HG03039 (cell line): ENCODE measurements at regions not wholly inside any gene's neighbourhood (a gene's known extent, or its start where the extent isn't known, plus 50 kb on each side); places are given as distances from the start of the nearest gene placed in this dataset.
"Not testable (repeated sequence)": the region's sequence is repeated elsewhere in the genome, so short reads cannot be mapped to it uniquely, and the experiment has no call there.

Experiments used
- ATAC-seq: cut with Tn5 transposase; IDR thresholded peaks from one replicate; pipeline ENCODE4 v1.9.1; 2021; ENCODE audit warnings: mild to moderate bottlenecking, moderate library complexity; ENCODE audit not compliant: unreplicated experiment

DNA sequence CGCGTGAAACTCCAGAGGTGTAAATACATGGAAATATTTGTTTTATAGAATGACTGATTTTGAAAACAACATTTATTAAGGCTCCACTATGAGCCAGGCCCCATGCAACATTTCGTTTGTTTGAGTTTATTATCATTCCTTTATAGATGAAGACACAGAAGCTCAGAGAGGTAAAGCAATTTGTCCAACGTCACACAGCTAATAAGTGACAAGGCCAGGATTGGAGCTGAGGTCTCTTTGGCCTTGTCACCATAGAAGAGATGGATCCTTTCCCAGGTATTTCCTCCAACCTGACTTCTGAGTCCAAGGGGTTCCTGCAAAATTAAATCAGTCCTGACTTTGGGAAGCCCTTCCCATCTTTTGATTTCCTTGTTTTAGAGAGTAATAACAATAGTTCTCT lies 98.0 kb downstream of the SYF2 start:
- no peak for ATAC-seq

- ATAC-seq = no peak
These were observed 100.5 kb downstream of the SYF2 start for GRCh38 chr1:25131794-25132193.

DNA sequence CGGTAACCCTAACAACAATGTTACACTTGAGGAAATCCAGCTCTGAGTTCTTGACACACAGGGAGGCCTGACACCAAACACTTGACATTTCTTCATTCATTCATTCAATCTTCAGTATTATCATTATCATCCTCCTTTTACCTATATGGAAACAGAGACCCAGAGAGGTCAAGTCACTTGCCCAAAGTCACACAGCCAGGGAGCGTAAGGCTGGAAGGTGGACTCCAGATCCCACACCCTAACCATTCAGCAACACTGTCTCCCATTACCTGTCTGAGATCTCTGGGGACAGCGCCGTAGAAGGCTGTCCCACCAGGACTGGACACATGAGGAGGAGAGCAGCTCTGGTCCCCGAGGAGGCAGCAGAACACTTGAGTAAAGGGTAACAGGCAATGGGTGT lies 101.4 kb downstream of the SYF2 start:
- no peak for ATAC-seq

DNA sequence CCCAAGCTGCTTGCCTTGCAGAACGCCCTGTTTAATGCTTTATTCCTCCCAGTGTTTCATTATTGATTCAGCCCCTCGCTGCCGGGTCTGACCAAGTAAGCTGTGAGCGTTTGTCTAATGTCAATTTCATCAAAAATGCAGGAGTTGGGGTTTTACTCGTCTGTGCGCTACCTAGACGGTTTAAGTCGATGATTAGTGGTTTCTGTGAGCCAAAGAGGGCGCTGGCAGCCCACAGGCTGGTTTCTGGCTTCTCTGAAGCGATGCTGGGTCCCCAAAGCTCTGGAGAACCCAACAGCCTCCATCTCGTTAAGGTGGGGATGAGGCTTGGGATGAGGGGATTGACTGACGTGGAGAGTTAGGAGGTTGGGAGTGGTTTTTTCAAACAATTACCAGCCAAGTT lies 102.9 kb downstream of the SYF2 start:
- ATAC-seq = no peak

DNA sequence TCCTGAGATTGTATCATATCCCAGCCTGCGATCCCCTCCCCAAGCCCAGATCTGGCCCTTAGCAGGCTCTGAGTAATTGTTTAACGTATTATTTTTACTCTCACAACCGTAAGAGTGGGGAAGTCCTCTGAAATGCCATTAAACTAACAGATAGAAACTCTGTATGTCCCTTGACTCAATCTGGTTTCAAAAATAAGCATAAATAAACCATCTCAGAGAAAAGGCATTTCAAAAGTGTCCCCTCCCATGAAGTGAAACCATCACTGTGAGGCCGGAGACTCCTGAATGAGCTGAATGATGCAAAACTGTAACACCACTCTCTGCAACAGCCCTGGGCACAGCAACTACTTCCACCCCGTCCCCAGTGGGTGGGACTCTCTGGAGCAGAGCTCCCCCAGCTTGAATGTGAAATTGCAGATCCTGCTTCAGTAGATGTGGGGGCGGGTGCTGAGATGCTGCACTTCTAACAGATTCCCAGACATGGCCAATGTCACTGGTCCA lies 104.1 kb downstream of the SYF2 start:
- peak; percentile 61 for ATAC-seq

GRCh38 chr1:25126562-25126961 lies 105.7 kb downstream of the SYF2 start:
- no peak for ATAC-seq

DNA sequence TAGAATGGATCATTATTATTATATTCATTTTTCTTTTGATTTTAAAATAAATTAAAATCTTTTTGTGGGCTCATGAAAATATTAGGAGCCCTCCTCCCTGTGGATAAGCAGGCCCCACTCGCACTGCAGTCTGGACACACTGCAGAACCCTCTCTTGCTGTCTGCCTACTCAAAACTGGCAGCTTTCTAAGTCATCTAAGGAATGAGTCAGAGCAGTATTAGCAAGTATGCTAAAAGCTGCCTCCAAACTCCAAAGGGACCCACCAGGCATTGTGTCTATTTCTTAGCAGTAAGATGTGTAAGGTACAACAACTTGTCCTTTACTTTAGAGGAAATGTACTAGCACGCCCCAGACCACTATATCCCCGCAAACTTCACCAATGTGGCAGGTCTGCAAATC lies 108.8 kb downstream of the SYF2 start:
- ATAC-seq = no peak

- ATAC-seq = no peak
These were observed 109.6 kb downstream of the SYF2 start for GRCh38 chr1:25122747-25123146.

GRCh38 chr1:25120281-25120680 lies 112.0 kb downstream of the SYF2 start:
- no peak for ATAC-seq

DNA sequence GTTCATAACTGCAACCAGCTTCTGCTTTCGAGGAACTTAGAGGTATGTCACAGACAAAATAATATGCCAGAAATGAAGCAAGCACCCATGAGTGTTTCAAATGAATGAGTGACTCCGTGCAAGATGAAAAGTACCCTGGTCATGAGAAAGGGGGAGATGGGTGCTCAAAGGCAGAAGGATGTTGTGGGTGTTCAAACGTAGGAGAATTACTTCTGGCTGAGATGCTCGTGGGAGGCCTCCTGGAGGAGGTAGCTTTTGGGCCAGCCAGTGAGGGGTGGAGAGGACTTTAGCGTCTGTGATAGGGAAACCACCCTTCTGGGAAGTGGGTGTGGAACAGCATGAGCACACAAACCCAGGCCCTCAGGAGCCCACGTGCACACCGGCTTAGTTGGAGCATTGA lies 113.8 kb downstream of the SYF2 start:
- no peak for ATAC-seq

DNA sequence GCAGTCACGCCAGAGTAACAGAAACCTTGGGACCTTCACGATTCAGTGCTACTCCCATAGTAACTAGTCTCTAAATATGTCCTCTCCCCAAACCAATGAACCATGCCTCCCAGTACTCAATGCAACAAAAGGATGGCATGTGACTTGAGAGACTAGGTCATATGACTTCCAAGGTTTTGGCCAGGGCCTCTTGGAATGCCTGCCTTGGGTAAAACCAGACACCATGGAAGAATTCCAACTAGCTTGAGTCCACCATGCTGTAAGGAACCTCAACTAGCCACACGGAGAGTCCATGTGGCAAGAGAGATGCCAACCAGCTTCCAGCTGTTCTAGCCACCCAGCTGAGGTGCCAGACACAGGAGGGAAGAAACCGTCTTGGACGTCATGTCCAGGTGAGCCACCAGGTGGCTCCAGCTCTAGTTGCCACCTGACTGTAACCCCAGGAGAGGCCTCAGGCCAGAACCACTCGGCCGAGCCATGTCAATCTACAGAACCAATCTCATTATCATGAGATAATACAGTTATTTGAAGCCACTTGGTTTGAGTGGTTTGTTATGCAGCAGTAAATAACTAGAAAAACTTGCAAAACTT lies 115.0 kb downstream of the SYF2 start:
- no peak for ATAC-seq

- ATAC-seq = no peak
These were observed 115.5 kb downstream of the SYF2 start for GRCh38 chr1:25116832-25117231.

- not testable (repeated sequence) for ATAC-seq
These were observed 116.2 kb downstream of the SYF2 start for GRCh38 chr1:25116117-25116516.

GRCh38 chr1:25113731-25114130 lies 118.6 kb downstream of the SYF2 start:
- ATAC-seq = no peak

- ATAC-seq = no peak
These were observed 119.2 kb downstream of the SYF2 start for GRCh38 chr1:25113086-25113485.

GRCh38 chr1:25112400-25112799 lies 119.9 kb downstream of the SYF2 start:
- ATAC-seq = no peak

DNA sequence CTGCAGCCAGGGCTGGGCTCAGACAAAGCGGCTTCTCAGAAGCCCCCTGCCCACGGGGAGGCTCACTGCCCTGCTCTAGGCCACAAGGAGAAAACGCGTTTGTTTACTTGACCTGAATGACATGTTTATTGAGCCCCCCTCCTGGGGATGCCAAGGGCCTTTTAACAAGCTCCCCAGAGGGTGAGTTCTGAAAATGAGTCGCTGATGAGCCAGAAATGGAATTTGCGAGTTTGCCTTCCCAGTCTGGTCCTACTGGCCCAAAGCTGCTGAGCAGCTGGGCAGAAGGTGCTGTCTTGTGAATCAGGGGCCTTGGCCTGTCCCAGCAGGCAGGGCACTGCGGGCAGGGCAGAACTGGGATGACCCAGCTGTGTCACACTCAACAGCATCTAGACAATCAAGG lies 120.6 kb downstream of the SYF2 start:
- ATAC-seq = no peak

- ATAC-seq = no peak
These were observed 121.8 kb downstream of the SYF2 start for GRCh38 chr1:25110485-25110884.

DNA sequence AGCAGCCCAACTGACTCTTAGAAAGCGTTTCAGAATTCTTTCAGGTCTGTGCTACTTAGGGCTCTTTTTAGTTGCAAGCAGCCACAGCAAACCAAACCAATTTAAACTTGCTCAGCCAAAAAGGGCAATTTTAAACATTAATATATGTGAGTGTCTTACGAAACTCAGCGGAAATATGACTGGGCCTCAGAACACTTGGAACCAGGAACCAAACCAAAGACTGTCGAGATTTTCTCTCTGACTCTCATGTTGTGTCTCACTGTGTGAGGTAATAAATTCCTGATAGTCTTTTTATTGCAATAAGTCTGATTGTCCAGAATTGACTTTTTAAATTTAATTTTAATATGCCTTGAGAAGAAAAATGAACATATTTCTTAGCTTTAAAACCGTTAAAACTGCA lies 122.3 kb downstream of the SYF2 start:
- ATAC-seq = no peak

DNA sequence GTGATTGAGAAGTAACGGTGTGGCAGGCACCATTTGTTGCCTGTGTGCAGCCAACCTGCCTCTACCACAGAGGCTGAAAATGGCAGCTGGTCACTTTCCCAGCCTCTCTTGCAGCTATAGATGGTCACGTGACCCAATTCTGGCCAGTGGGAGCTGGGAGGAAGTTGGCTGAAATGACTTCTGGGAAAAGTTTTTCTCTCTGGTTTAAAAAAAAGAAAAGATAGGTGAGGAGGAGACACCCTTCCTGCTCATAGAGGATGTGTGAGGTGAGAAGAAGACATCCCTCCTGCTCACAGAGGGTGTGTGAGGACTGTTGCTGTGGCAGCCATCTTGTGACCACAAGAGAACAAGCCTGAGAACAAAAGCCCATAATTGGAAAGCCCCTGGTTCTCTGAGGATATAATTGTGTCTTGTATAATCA lies 122.8 kb downstream of the SYF2 start:
- ATAC-seq = no peak

DNA sequence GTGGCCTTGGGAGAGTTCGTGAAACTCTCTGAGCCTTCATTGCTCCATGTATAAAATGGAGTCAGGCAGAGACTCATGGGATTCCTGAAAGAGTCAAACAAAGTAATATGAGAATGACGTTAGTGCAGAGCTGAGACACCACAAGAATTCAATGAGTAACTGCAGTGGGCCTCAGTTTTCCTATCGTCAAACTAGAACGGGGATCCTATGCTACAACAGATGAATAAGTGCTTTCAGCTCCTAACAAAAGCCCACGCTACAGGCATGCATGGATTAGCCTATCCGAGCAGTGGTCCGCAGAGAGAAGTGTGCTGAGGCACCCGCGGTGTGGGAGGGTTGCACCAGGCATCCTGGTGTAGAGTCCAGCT lies 124.7 kb downstream of the SYF2 start:
- ATAC-seq = no peak

DNA sequence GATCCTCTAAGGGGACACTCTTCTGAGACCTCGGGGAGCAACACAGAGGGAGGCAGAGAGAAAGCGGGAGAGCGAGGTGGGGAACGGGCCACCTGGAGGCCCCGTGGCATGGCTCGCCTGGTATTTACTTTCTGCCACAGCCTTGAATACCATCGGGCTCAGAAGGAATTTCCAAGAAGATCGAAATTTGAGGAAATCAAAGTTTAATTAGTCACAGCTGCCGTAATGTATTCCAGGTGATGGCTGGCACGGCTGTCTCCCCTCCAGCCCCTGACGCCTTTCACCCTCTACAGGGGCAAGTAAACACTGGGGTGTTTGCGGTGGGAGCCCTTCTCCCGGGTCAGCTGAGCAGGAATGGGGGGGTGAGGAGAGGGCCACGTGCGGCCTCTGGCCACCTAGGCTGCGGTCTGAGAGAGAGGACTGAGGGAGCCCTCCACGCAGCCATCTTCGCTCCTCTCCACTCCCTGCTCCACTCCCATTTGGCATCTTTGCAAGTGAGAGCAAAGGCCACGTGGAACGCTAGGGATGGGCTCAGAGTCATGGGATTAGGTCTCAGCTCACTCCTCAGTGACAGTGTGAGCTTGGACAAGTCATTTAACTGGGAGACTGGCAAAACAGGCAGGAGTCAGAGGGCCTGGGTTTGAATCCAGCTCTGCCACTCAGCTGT lies 125.2 kb downstream of the SYF2 start:
- no peak for ATAC-seq

GRCh38 chr1:25106352-25106751 lies 126.0 kb downstream of the SYF2 start:
- no peak for ATAC-seq
